Fibroblast of the conjunctiva (primary cell): ENCODE measurements at regions not wholly inside any gene's neighbourhood (a gene's known extent, or its start where the extent isn't known, plus 50 kb on each side); places are given as distances from the start of the nearest gene placed in this dataset.

Experiments
- DNase-seq: peaks from one replicate; pipeline ENCODE4 v3.0.0-alpha.2; 2010; ENCODE audit warnings: low read depth

DNA sequence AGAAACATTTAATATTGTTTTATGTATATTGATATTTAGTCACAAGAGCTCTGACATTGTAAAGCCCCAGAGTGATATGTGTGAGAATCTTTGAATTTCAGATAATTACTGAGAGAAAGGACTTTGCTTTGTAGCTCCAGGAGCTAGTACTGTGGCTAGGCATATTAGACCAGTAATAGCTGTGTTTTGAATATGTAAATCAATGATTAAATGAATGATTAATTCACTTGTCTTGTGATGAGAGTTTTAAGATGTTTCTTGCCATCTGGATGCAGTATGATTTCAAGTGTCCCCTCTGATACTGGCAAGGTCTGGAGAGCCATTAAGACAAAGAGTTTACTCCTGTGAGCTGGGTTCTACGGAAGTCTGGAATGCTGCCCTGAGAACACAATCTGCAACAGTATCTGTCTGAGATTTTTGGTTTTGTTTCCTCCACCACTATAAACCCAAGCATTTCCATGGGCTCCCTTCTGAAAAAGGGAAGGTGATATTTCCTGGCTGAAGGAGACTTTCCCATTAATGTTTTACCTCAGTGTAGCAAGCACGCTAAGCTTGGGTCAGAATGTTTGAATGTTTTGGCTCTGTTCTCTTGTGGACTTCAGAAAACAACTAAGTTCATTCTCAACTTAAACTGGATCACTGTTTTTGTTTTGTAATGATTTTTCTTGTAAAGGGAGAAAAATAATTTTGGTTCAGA lies 61.3 kb upstream of the BICC1 start:
- DNase-seq: no peak

DNA sequence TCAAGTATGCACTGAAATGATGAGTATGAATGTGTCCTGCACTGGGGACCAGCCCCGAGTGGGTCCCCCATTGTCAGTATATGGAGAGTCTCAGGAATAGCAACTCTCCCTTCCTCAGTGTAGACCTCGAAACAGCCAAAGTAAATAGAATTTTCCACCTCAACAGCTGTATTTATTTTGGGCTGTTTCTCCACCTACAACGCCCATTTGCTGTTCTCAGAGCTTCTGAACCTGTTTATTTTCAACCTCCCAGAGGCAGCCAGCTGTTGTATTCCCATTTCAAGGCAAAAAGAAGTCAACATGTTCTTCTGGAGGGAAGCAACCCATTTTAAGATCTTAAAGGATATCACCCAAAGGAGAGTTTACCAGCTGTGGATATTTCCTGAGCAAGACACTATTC lies 59.6 kb upstream of the BICC1 start:
- no peak for DNase-seq

DNA sequence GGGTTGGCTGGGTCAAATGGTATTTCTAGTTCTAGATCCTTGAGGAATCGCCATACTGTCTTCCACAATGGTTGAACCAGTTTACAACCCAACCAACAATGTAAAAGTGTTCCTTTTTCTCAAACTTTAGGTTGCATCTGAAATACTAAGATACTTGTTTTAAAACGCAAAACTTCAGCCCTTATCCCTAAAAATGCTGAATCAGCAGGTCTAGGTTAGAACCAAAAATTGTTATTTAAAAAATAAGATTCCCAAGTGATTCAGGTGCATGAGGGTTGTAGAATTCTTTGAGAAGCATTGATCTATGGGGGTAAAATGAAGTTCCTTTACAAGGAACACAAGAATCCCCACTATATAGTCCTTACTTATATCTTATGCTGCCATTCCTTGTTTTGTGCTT lies 56.5 kb upstream of the BICC1 start:
- no peak for DNase-seq

GRCh38 chr10:58457761-58458616 lies 54.7 kb upstream of the BICC1 start:
- DNase-seq: peak; percentile 65

DNA sequence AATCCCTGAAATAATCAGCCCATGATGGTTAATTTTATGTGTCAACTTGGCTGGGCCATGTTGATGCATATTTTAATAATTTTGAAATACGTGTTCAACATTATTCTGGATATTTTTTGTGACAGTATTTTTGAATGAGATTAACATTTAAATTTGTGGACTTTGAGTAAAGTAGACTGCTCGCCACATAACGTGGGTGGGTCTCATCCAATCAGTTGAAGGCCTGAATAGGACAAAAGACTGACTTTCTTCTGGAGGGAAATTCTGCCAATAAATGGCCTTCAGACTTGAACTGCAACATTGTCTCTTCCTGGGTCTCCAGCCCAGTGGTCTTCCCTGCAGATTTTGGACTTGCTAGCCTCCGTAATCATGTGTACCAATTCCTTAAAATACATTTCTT lies 53.6 kb upstream of the BICC1 start:
- DNase-seq: no peak

- no peak for DNase-seq
These were observed 52.5 kb upstream of the BICC1 start for GRCh38 chr10:58460157-58460556.

DNA sequence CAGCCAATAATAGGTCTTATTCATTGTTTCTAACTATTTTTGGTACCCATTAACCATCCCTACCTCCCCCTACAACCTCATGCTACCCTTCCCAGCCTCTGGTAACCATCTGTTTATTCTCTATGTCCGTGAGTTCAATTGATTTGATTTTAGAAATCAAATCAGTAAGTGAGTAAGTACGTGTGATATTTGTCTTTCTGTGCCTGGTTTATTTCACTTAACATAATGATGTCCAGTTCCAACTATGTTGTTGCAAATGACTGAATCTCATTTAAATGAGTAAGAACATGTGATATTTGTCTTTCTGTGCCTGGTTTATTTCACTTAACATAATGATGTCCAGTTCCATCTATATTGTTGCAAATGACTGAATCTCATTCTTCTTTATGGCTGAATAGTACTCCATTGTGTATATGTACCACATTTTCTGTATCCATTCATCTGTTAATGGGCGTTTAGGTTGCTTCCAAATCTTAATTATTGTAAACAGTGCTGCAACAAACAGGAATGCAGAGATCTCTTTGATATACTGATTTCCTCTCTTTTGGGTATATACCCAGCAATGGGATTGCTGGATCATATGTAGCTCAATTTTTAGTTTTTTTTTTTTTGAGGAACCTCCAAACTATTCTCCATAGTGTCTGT lies 49.7 kb upstream of the BICC1 start:
- DNase-seq: no peak
